NCI-H2029 (cell line): ENCODE measurements at regions not wholly inside any gene's neighbourhood (a gene's known extent, or its start where the extent isn't known, plus 50 kb on each side); places are given as distances from the start of the nearest gene placed in this dataset.
"Not testable (repeated sequence)": the region's sequence is repeated elsewhere in the genome, so short reads cannot be mapped to it uniquely, and the experiment has no call there.

ENCODE experiments used
- DNase-seq: peaks from one replicate; lab custom pipeline; 2025; lab: John Stamatoyannopoulos, UW

DNA sequence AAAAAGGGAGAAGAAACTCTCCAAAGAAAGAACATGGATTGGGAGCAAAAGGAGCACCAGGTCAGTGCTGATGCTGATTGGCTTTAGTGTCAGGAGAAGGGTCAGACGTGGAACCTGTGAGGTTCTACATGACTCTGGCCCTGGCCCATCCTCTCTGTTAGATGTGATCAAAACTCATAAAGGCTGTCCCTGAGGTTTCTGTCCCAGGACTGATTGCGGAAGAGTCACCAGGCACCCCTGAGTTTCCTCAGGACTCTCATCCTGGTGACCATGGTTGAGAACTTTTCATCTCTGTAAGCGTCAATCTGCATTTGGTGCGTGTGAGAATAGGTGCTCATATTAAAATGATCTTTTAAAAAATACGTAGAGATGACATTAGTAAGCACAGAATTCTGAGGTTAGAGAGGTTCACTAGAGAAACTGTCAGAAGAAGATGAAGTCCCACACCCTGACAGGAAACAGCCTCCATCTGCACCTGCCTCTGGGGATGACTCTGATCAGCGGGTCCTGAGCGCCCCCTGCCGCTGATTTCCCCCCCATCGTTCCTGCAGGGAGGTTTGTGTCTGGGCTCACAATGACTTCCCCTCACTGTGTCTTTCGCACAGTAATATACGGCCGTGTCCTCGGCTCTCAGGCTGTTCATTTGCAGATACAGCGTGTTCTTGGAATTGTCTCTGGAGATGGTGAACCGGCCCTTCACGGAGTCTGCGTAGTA lies 741.8 kb downstream of the TMEM121 start:
- no peak for DNase-seq

DNA sequence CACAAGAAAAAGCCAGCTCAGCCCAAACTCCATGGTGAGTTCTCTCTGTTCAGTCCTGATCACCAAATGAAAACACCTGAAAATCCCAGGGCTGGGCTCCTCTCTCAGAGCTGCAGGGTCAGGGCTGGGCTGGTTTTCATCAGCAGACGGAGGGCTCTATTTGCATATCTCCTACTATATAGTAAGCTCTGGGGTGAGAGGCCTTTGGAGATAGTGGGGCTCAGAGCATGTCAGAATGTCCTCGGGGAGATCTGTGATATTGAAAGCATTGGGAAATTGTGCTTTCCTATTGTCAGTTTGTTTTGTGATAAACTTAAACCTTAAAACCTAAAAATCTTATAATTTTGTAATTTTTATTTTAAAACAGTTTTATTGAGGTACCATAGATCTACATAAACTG lies 742.6 kb downstream of the TMEM121 start:
- DNase-seq, result no peak

- no peak for DNase-seq
Observed at GRCh38 chr14:106269451-106270204, 743.2 kb downstream of the TMEM121 start.

- not testable (repeated sequence) for DNase-seq
Observed at GRCh38 chr14:106270476-106271121, 744.2 kb downstream of the TMEM121 start.

DNA sequence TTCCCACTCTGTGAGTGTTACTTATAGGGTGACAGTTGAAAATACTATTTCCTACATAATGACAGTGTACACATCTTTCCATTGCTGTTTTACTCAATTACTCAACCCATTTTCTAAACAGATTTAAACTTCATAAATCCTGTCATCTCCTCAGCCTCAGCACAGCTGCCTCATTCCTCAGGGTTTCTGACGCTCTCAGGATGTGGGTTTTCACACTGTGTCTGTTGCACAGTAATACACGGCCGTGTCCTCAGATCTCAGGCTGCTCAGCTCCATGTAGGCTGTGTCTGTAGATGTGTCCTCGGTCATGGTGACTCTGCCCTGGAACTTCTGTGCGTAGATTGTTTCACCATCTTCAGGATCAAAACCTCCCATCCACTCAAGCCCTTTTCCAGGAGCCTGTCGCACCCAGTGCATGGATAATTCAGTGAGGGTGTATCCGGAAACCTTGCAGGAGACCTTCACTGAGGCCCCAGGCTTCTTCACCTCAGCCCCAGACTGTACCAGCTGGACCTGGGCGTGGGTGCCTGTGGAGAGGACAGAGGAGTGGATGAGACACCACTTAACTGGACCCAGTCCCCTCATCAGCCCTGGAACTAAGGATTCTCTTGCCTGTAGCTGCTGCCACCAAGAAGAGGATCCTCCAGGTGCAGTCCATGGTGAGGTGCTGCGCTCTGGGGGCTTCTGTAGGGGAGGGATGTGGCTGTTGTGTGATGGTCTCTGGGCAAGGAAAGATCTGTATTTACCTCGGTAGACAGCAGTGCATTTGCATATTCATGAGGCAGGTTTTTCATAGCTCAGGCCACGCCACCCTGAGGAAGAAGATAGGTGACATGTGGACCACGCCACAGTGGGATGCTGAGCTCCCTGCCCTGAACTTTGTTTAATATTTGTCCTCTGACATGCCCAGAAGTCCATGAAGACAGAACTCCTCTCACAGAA lies 750.2 kb downstream of the TMEM121 start:
- no peak for DNase-seq

DNA sequence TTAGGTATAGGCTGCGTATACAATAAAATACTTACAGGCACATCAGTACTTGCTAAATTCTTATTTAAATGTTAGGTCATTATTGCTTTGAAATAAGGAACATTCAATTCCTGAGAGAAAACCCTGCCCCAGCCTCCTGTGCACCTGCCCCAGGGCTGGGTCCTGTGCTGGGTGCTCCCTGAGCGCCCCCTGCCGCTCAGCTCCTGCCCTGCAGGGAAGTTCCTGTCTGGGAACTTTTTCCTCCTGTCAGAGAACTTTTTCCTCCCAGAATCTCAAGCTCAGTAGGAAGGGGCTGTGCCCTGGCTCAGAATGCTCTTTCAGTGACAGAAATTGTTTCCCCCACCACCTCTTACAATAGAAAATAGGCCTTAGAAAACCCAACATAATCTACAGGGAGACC lies 751.1 kb downstream of the TMEM121 start:
- no peak for DNase-seq

- DNase-seq, result no peak
Observed at GRCh38 chr14:106280876-106281275, 754.5 kb downstream of the TMEM121 start.

DNA sequence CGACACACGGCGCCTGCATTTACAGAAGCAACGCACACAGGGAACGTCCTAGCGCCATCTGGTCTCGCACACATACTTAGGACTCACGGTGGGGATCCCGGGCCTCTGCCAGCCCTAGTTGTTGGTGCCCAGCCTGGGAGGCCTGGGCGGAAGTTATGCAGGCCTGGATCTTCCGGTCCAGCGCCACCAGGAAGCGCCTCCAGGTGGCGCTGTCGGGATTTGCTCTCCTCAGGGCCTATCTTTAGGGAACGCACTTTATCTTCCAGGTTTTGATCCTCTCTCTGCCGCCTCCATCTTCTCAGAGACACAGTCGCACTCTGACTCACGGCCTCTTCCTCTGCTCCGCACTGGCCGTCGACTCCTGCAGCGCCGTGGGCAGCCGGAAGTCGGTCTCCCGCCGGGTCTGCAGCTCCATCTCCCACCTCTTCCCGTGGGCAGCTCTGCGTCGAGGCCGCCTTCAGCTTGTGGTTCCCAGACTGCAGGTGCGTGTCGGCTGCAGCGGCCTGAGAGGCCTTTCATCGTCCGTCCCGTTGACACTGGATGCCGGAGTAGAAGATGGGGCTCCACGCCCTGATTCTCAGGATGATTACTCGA lies 760.4 kb downstream of the TMEM121 start:
- DNase-seq, result no peak

- DNase-seq, result no peak
Observed at GRCh38 chr14:106287506-106287905, 761.1 kb downstream of the TMEM121 start.

DNA sequence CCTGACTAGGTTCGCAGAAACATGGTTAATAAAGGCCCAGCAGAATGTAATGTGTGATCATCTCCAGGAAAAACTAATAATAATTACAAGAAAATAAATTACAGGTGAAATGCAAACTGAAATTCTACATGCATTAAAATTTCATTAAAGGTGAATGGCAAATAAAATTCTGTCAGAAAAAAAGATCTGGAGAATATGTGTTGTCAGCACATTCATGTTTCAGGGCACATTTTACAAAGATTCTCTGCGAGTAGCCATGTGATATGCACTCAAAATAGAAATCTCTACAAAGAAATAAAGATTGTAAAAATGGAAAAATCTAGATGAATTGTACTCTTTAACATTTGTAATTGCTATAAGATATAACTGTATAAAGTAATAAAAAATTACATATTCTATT lies 765.2 kb downstream of the TMEM121 start:
- DNase-seq, result no peak

- DNase-seq, result no peak
Observed at GRCh38 chr14:106294324-106294723, 767.9 kb downstream of the TMEM121 start.

- DNase-seq, result not testable (repeated sequence)
Observed at GRCh38 chr14:106300951-106301510, 774.6 kb downstream of the TMEM121 start.

DNA sequence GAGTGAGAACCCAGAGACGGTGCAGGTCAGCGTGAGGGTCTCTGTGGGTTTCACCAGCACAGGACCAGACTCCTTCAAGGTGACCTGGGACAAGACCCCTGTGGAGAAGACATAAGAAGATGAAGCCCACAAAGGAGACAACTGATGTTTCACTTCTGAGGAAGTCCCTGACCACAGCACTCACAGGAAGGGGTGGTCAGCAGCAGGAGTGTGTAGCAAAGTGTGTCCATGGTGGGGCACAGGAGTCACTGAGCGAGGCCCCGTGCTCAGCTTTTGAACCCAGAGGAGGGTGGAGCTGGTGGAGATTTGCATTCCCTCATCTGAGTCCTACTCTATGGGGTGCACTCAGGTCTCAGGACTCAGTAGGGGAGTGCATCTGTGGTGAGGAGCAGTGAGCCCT lies 775.2 kb downstream of the TMEM121 start:
- DNase-seq, result not testable (repeated sequence)

GRCh38 chr14:106302661-106303060 lies 776.3 kb downstream of the TMEM121 start:
- no peak for DNase-seq

DNA sequence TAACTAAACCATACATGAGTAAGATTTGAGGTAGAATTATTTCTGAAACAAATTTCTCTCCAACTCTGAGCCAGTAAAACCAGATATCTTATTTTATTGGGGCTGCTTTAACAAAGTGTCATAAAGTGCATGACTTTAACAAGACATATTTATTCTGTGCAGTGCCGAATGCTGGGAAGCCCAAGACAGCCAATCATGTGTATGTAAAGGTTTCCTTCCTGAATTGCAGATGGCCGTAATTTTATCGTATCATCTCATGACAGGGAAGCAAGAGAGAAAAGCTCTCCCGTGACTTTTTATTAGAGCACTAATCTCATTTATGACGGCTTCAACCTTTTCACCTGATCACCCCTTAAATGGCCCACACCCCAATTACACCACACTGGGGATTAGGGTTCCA lies 777.9 kb downstream of the TMEM121 start:
- DNase-seq, result no peak

DNA sequence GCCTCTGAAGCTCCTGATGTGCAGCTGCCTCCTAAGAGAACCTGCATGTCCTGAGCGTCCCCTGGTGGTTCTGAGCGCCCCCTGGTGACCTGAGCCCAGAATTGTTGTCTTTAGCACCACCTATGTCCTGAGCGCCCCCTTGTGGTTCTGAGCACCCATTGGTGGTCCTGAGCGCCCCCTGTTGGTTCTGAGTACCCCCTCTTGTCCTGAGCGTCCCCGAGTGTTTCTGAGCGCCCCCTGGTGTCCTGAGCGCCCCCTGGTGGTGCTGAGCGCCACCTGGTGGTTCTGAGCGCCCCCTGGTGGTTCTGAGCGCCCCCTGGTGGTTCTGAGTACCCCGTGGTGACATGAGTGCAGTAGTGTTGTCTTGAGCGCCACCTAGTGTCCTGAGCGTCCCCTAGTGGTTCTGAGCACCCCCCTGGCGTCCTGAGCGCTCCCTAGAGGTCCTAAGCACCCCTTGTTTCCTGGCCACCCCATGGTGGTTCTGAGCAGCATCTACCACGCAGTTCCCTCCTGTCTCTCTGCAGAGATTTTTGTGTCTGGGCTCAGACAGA lies 782.5 kb downstream of the TMEM121 start:
- DNase-seq, result peak; percentile 26

DNA sequence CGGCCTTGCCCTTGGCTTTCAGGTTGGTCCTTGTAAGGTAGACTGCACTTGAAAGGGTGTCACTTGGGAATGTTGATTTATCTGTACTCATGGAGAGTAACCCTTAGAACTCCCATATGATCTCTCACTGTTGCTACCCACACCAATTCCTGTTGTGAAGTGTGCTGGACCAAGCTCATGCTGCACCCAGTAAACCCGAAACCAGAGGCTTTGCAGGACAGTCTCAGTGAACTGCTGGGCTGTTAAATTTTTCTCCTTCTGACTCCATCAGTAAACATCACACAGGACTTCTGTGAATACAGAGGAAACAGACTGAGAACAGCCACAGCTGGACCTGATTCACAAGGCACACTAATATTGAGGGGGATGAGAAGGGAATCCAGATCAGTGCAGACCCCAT lies 783.0 kb downstream of the TMEM121 start:
- no peak for DNase-seq

DNA sequence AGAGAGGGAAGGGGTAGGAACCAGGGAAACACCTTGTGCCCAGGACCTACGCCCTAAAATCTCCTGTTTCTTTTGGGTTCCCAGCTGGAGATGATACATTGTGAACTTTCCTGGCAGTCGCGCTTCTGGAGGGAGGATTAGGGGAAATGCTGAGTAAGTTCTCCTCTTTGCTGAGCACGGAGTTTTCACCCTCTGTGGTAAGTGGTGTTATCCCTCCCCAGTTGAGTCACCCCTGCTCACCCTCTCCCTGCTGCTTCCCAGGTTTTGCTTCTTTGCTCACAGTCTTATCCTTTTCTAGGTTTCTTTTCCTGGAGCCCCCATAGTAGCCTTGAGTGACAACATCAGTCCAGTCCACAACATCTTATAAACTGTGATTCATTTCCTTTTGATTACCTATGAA lies 789.1 kb downstream of the TMEM121 start:
- DNase-seq, result no peak

DNA sequence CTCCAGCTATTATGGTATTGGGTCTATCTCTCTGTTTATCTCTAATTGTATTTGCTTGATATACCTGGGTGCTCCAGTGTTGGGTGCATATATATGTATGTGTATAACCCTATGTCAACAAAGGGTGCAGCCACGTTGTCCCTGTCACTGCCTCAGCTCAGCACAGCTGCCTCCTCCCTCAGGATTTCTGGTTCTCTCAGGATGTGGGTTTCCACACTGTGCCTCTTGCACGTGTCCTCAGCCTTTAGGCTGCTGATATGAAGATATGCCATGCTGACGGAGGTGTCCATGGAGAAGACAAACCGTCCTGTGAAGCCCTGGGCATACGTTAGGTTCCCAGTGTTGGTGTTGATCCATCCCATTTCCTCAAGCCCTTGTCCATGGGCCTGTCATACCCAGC lies 791.2 kb downstream of the TMEM121 start:
- no peak for DNase-seq

DNA sequence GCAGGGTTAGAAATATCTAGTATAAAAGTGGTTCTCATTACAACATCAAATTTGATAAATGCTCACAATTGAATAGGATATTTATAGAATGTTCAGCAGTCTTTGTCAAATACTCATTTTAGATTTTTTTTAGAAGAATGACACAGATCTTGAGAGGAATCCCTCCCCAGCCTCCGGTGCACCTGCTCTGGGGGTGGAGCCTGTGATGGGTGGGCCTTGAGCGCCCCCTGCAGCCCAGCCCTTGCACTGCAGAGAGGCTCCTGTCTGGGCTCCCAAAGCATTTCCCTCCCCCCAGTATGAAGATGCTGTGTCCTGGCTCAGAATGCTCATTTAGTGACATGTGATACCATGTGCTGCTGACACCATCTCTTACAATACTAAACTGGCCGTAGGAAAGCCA lies 792.3 kb downstream of the TMEM121 start:
- no peak for DNase-seq

DNA sequence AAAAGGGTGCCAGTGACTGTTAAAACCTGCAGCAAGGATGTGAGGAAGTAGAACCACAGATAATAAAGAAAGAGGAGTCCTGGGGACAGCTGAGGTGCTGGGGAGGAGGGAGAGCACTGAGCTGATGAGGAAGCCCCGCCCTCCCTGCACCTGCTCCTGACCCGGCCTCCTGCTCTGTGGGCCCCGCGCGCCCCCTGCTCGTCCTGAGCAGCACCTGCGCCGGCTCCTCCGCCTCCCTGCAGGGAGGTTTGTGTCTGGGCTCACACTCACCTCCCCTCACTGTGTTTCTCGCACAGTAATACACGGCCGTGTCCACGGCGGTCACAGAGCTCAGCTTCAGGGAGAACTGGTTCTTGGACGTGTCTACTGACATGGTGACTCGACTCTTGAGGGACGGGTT lies 797.6 kb downstream of the TMEM121 start:
- not testable (repeated sequence) for DNase-seq
